ENCODE measurements at regions not wholly inside any gene's neighbourhood (a gene's known extent, or its start where the extent isn't known, plus 50 kb on each side); places are given as distances from the start of the nearest gene placed in this dataset.
"Not testable (repeated sequence)": the region's sequence is repeated elsewhere in the genome, so short reads cannot be mapped to it uniquely, and the experiment has no call there.

DNA sequence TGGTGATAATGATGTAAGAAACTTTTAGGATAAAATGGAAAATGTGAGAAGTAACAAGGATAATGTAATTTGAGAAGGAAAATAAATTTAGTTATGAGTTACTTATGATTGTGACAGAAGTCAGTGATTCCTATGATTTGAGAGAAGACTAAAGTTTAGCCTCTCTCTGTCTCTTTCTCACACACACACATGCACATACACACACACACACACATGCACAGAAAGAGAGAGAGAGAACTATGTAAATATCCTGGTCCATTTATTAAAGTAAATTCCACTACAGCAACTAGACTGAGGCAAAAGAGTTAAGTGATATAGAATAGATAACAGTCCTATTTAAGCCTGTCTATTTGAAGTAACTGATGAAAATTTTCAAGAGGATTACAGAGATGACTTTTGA is 375.2 kb downstream of the CD109 start:
- no peak for DNase-seq (ENCODE audit: low read depth in 2 of 3, low spot score in 2 of 3)

DNA sequence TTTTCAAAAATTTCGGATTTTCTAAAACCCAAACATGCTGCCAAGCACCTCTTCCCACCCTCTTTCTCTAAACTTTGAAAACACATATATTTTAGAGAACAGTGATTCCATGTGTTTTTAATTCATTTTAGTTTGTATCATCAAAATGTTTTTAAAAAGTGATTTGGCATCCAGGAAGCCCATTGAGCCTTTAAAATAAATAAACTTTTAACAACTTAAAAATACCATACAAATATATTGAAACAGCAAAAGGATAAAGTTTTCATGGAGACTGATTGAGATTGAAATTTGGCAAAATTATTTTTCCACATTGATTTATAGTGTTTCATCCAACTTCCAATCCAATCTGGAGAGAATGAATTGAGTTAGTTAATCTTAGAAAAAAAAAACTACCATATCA is 374.7 kb downstream of the CD109 start:
- no peak for DNase-seq (ENCODE audit: low read depth in 2 of 3, low spot score in 2 of 3)

DNA sequence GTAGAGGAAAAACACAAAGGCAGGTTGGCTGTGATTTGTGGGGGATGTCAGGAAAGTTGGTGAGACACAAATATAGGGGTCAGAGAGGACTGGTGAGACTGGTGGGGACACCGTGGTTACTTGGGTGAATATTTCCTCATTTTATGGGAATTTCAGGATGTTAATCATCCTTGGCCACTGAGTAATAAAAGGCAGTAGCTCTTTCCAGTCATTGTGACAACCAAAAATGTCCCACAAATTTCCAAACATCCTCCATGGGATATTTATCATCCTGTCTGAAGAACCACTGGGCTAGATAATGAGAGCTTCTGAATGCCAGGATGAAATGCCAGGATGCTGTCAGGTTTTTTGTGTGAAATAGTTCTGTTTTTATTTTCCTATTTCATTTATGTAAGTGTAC is 374.1 kb downstream of the CD109 start:
- no peak for DNase-seq (ENCODE audit: low read depth in 2 of 3, low spot score in 2 of 3)

DNA sequence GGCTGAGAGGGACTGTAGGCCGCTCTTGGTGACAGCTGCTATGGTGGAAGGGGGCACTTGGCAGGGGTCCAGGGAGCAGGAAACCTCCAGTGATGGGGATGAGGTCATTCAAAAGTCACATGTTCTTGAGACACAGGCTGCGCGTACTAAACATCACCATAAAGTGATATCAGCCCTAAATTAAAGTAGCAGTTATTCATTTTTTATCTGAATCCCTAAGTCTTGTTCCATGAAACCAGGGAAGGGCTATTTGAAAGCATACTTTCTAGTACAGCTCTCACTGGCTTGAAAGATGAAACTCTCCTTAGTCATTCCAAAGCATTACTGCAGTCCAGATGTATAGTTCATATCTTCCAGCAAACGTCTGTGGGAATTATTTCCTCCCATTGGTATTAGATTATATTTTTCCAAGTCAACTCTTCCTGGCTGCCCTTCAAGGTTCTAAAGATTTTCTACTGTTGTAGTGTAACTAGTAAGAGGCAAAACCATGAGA is 373.1 kb downstream of the CD109 start:
- no peak for DNase-seq (ENCODE audit: low read depth in 2 of 3, low spot score in 2 of 3)

DNA sequence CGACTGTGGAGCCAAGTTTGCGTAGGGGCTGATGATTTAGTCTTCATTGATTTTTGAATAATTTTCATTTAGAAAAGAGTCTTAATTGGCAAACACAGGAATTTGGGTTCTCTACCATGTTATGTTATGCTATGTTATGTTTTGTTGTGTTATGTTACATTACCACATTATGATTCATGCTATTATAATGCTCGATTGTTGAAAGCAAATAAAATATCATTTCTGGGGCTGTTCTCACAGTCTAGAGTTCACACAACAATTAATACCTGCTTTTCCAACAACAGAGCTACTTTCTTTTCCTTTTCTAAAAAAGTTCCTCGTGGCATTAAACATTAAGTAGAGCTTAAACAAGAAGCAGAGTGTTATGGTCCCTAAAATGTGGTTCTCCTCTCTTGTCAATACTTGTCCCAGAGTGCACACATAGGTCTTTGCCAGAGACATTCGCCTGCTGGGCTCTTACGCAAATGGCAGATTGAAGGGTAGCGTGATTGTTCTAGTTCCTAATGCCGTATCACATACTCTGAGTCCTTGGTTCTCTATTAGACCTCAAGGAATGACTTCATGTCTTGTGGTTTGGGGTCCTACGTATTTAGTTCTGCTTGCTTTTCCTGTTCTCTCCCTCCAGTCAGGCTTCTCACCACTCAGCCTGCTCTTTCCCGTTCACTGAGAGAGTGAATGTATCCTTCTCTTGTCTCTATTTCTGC is 370.3 kb downstream of the CD109 start:
- DNase-seq (ENCODE audit: low read depth in 2 of 3, low spot score in 2 of 3): peak in 1 of 3 donors; percentile 17

DNA sequence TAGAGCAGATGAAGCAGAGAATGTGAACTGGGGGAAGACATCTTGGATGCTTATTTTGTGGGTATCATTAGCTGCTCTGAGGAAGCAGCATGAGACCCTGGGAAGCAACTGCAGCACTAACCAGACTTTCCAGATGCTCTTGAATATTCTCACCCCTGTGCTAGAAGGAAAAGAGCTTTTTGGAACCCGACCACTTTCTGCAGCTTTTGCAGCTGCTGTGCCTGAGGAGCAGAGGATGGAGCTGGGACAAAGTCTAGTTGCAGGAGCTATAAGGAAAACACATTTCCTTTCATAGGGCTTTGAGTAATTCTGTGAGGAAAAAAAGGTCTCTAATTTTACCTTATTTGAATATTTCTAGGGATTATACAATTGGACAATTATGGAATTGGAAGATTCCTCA is 369.7 kb downstream of the CD109 start:
- no peak for DNase-seq (ENCODE audit: low read depth in 2 of 3, low spot score in 2 of 3)

DNA sequence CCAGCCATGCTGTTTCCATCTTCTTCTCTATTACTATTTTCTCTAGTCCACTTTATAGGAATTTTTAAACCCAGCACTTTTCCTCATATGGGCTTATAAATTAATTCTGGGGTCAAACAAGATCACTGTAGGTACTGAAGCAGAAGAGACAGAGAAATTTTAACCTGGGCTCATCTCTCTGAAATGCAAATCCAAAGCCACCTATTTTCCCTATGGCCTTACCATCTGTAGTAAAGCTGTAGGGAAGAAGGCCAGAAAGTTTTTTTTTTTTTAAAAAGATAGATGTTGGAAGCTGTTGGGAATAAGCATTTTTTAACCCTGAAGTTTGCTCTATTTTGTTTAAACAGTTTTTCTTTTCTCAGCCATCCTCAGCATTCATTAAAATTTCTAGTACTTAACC is 367.4 kb downstream of the CD109 start:
- DNase-seq (ENCODE audit: low read depth in 2 of 3, low spot score in 2 of 3): no peak

DNA sequence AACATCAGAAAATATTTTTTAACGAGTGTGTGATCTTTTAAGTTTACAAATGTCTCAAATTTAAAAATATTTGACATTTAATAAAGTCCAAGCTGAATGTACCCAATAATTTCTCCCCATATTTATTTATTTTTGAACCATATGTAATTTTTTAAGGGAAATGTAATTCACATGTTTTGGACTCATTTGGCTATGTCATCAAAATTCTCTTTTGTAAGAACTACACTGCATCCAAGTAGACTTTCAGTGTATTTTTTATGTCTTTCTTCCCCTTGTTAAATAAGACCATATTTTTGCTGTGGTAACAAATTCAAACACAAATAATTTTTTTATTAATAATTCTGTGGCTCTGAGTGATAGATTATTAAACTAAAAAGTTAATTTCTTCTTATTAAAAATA is 365.2 kb downstream of the CD109 start:
- DNase-seq (ENCODE audit: low read depth in 2 of 3, low spot score in 2 of 3): no peak

DNA sequence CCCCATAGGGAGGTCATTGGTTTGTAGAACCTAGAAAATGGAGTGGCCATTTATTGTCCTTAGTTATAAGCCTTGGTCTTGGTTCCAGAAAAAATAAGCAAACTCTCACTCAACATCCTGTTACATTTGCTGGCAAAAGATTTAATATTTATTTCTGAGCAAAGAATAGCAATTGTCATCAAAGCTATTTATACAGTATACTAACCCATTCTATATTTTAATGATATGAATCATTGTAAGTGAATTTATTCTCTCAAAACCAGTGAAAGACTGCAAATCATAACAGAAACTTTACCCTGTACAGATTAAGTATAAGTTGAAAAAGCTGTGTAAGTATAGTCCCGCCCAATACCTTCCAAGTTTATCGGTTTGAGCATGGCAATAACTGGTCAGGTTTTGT is 364.4 kb downstream of the CD109 start:
- DNase-seq (ENCODE audit: low read depth in 2 of 3, low spot score in 2 of 3): no peak

DNA sequence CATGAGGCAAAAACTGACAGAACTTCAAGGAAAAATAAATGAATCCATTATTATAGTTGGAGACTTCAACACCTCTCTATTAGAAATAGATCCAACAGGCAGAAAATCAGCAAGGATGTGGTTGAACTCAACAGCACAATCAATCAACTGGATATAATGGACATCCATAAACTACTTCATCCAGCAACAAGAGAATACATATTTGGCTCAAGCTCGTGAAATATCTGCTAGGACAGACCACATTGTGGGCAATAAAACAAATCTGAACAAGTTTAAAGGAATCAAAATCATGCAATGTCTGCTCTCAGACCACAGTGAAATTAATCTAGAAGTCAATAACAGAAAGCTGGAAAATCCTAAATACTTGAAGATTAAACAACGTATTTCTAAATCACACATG is 362.6 kb downstream of the CD109 start:
- no peak for DNase-seq (ENCODE audit: low read depth in 2 of 3, low spot score in 2 of 3)

DNA sequence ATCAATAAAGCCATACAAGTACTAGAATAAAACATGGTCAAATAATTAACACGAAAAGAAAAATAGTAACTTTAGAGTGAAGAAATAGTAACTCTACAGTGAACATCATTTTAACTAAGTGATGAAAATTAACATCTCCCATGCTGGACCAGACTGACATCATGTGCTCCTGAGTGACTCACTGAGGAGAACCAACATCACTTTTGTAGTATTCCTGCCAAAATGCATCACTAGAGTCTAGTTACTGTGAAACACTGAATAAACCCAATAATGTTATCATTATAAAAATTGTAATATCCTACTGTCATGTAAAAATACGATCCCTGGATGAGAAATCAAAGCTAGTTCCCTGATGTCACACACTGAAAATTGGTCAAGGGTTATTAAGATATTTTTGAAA is 361.3 kb downstream of the CD109 start:
- DNase-seq (ENCODE audit: low read depth in 2 of 3, low spot score in 2 of 3): no peak

DNA sequence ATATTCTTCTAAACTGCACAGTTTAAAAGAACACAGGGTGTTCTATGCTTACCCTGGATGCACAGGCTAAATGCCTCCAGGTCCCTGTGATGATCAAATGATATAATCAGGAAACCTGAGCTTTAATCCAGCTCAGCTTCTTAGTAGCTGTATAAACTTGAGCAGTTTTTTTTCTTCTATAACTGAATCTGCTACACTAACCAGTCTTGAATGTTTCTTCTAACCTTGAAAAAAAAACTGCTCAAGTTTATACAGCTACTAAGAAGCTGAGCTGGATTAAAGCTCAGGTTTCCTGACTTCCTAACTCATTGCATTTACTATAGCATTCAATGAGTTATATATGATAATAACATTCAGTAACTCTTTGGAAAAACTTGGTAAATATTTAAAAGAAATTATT is 358.2 kb downstream of the CD109 start:
- no peak for DNase-seq (ENCODE audit: low read depth in 2 of 3, low spot score in 2 of 3)

DNA sequence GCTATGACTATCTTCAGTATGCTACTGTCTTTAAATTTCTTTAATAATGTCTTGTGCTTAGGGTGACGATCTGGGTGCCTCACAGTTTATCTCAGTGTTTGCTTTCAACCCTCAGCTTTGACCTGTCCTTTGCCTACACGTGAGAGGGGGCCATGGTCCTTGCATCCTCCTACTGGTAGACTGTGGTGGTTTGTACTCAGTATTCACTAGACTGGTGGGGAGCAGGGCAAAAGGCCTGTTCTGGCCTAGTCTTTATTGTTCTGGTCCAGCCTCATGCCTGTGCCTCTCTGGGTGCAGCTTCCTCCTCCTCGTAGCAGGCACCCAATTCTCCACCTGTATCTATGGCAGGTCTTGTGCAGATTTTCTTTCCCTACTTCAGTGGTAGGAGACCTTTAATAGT is 354.9 kb downstream of the CD109 start:
- DNase-seq (ENCODE audit: low read depth in 2 of 3, low spot score in 2 of 3): no peak

DNA sequence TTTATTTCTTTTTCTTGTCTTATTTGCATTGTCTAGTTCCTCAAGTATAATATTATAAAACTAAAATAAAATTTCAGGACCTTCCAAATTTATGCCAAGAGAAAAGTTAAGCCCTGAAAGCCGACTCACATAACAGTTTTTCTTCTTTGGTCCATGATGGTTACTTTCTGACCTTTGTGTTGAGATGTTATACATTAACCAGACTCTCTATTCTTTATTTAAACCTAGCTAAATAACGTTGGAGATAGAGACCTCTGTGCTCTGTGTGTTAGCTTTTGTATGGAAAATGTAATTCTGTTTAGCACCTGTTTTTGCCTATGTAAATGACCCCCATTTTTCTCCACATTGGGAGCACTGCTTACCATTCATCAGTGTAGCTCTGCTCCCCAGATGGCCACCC is 352.4 kb downstream of the CD109 start:
- DNase-seq (ENCODE audit: low read depth in 2 of 3, low spot score in 2 of 3): no peak

DNA sequence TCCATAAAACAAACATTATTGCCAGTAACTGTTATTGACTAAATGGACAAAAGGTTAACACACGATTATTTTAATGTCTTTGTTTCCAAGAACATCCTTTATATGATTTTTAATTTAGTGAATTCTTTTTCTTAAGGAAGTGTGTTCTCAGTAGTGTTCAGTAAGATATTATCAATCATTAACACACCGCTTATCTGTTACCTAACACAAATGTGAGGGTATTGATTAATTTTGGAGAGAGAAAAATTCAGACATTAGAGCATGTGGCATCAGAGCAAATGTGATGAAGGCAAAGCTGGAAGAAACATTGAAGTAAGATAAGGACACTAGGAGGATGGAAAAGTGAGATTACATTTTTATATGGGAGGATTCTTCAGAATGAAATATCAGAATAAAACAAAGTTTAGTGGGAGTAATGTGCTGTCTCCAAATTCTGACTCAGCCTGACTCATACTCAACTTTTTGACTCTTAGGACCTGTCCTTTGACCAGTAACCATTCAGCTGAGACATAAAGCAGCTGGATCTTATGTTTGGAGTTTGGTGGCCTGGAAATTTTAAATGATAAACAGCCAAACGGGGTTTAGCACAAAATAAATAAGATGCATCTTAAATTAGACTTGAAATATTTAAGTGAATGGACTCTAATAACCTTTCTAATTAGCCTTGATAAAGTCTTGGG is 348.6 kb downstream of the CD109 start:
- no peak for DNase-seq (ENCODE audit: low read depth in 2 of 3, low spot score in 2 of 3)

DNA sequence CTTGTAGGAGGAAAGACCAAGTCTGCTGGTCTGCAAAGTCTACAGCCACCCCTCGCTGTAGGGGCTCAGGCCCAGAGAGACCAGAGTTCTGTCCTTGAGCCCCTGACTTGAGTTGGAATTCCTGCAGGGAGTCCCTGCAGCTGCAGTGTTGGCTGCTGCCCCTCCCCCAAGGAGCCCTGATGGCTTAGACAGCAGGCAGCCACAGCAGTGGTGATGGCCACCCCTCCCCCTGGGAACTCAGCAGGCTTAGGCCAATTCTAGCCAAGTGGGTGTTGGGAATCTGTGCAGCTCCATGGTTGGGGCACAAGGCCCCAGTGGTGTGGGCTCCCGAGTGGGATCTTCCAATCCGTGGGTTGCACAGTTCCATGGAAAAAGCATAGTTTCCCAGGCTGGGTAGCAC is 345.4 kb downstream of the CD109 start:
- DNase-seq (ENCODE audit: low read depth in 2 of 3, low spot score in 2 of 3): no peak

DNA sequence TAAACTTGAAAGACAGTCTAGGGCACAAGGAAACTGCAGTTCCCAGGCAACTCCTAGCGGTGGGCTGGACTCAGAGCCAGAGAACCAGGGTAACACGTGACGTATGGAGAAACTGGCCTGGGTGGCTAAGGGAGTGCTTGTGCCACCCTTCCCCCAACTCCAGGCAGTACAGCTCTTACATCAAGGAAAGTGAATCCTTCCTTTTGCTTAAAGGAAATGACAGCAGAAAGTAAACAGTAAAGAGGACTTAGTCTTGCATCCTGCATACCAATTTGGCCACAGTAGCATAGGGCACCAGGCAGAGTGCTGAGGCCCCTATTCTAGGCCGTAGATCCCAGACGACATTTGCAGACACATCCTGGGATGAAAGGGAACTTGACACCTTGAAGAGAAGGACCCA is 322.8 kb downstream of the CD109 start:
- DNase-seq (ENCODE audit: low read depth in 2 of 3, low spot score in 2 of 3): no peak

DNA sequence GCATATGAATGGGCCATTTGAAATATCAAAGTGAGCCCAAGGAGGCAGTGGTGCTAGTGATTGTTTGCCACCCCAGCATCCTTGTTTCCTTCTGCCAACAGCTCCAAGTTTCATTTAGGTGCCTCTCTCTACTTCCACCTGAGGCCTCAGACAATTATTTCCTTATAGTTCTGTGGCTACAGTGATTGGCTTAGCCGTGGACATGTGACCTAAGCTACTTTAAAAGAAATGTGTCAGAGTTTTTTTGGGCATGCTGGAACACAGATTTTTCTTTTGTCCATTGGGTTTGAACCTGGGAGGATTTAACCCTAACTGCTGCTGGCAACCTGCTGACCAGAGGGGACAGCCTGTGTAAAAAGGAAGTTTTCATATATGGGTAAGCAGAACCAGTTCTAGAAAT is 319.4 kb downstream of the CD109 start:
- no peak for DNase-seq (ENCODE audit: low read depth in 2 of 3, low spot score in 2 of 3)

DNA sequence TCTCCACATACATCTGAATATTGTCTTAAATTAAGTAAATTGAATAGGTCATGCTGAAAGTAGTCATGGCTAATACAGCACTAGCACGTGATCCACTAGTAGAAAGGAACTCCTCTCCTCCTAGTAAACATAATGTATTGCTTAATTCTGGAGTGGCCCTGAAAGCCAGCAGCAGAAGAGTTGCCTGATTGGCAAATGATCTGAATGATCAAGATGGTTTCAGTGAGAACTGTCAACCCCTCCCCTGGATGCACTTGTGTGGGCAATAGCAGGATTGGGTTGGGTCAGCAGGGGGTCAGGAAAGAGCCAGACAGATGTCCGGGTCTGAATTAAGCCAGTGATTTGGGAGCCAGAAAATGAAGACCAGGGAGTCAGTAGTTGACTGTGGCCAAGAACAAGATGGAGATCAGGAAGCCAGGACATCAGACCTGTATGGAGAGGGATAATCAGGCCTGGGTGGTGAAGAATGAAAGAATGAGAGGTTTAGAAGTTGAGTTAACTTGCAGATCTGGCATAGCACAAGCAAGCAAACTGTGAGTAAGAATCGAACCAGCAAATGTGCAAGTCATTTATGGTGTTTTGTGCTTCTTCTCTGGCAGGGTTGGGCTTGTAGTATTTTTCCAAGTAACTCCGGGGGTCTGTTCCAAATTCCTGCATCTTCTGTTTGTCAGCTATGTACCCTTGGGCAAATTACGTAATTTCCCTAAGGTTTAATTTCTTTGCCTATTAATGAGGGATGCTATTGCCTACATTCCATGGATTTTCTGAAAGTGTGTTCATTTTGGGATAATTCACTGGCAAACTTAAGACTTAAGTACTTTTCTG is 304.9 kb downstream of the CD109 start:
- no peak for DNase-seq (ENCODE audit: low read depth in 2 of 3, low spot score in 2 of 3)

DNA sequence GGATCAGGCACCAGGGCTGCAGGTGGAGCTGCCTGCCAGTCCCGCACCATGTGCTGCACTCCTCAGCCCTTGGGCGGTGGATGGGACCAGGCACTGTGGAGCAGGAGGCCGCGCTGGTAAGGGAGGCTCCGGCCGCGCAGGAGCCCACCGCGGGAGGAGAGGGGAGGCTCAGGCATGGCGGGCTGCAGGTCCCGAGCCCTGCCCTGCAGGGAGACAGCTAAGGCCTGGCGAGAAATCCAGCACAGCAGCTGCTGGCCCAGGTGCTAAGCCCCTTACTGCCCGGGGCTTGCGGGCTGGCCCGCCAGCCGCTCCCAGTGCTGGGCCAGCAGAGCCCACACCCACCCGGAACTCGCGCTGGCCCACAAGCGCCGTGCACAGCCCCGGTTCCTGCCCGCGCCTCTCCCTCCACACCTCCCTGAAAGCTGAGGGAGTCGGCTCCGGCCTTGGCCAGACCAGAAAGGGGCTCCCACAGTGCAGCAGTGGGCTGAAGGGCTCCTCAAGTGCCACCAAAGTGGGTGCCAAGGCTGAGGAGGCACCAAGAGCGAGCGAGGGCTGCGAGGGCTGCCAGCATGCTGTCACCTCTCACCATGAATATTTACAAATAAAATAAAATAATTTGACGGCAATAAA is 294.7 kb downstream of the CD109 start:
- DNase-seq (ENCODE audit: low read depth in 2 of 3, low spot score in 2 of 3): not testable (repeated sequence)

DNA sequence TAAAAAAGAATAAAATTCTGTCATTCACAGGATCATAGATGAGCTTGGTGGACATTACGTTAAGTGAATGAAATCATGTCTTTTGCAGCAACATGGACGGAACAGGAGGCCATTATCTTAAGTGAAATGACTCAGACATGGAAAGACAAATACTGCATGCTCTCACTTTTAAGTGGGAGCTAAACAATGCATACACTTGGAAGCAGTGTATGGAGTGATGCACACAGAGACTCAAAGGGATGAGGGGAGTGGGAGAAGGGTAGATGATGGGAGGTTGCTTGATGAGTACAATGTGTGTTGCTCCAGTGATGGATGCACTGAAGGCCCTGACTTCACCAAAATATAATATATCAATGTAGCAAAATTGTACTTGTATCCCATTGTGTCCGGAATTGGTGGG is 293.4 kb downstream of the CD109 start:
- no peak for DNase-seq (ENCODE audit: low read depth in 2 of 3, low spot score in 2 of 3)

Data from hematopoietic multipotent progenitor cell (in vitro differentiated cells).